ENCODE measurements at regions not wholly inside any gene's neighbourhood (a gene's known extent, or its start where the extent isn't known, plus 50 kb on each side); places are given as distances from the start of the nearest gene placed in this dataset.

DNA sequence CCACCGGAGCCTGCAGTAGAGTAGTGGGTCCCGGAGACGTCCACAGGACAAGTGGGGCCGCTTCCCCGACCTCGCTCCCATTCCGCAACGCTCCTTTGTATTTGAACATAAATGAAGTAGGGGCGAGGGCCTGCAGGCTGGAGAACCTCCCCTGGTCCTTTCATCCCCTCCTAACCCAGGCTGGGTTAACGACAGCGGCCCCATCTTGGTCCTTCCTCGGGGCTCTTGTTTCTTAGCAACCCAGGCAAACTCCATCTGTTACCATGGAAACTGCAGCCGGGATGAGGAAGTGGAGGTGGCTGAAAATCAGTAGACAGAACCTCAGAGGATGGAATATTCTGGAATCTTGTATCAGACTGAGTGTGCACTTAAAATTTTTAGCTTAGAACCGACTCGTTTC, 132.6 kb upstream of the USP29 start:
- TF ChIP-seq POLR2A (IDR thresholded peaks at IDR 0.05) (no peak), POLR2AphosphoS5 (IDR thresholded peaks at IDR 0.05; ENCODE audit: insufficient read depth in 1 of 2, low read depth in 1 of 2) (no peak)
- TF ChIP-seq, protein P1, sequence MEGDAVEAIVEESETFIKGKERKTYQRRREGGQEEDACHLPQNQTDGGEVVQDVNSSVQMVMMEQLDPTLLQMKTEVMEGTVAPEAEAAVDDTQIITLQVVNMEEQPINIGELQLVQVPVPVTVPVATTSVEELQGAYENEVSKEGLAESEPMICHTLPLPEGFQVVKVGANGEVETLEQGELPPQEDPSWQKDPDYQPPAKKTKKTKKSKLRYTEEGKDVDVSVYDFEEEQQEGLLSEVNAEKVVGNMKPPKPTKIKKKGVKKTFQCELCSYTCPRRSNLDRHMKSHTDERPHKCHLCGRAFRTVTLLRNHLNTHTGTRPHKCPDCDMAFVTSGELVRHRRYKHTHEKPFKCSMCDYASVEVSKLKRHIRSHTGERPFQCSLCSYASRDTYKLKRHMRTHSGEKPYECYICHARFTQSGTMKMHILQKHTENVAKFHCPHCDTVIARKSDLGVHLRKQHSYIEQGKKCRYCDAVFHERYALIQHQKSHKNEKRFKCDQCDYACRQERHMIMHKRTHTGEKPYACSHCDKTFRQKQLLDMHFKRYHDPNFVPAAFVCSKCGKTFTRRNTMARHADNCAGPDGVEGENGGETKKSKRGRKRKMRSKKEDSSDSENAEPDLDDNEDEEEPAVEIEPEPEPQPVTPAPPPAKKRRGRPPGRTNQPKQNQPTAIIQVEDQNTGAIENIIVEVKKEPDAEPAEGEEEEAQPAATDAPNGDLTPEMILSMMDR (IDR thresholded peaks at IDR 0.05) = no peak
